ENCODE measurements at regions not wholly inside any gene's neighbourhood (a gene's known extent, or its start where the extent isn't known, plus 50 kb on each side); places are given as distances from the start of the nearest gene placed in this dataset.

DNA sequence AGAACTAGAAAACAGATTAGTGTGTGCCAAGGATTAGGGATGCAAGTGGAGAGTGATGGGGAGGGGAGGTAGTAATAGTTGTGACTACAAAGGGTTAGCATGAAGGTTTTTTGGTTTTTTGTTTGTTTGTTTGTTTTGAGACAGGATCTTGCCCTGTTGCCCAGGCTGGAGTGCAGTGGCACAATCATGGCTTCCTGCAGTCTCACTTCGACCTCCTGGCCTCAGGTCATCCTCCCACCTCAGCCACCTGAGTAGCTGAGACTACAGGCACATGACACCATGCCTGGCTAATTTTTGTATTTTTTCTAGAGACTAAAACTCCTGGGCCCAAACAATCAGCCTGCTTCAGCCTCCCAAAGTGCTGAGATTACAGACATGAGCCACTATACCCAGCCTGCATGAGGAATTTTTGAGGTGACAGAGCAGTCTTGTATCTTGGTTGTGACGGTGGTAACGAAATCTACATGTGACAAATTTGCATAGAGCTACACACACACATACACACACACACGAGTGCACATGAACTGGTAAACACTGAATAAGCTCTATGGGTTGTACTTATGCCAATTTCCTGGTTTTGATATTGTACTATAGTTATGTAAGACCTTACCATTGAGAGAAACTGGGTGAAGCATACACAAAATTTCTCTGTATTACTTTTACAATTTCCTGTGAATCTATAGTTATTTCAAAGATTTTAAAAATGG lies 59.6 kb upstream of the TOM1L1 start:
- Histone ChIP-seq H3K4me3 (no peak overlapping the region), H3K9me3 (peaks cover 5 to 9% of the 10 kb centered on the region in 2 donors), H3K4me1 (no peaks in the 10 kb centered on the region), H3K27me3 (no peaks in the 10 kb centered on the region), H3K36me3 (no peaks in the 10 kb centered on the region), H3K27ac (no peak overlapping the region)
- intact Hi-C loops (cut with DNase I; ENCODE audit: low total_unique reads) = no loop called here
- DNase-seq (ENCODE audit: low spot score in 2 of 2) = no peak
- no peak for TF ChIP-seq POLR2AphosphoS5 (IDR thresholded peaks at IDR 0.05)
- TF ChIP-seq, protein P1, sequence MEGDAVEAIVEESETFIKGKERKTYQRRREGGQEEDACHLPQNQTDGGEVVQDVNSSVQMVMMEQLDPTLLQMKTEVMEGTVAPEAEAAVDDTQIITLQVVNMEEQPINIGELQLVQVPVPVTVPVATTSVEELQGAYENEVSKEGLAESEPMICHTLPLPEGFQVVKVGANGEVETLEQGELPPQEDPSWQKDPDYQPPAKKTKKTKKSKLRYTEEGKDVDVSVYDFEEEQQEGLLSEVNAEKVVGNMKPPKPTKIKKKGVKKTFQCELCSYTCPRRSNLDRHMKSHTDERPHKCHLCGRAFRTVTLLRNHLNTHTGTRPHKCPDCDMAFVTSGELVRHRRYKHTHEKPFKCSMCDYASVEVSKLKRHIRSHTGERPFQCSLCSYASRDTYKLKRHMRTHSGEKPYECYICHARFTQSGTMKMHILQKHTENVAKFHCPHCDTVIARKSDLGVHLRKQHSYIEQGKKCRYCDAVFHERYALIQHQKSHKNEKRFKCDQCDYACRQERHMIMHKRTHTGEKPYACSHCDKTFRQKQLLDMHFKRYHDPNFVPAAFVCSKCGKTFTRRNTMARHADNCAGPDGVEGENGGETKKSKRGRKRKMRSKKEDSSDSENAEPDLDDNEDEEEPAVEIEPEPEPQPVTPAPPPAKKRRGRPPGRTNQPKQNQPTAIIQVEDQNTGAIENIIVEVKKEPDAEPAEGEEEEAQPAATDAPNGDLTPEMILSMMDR (IDR thresholded peaks at IDR 0.05) = no peak
- TF ChIP-seq POLR2A (IDR thresholded peaks at IDR 0.05) = no peak

DNA sequence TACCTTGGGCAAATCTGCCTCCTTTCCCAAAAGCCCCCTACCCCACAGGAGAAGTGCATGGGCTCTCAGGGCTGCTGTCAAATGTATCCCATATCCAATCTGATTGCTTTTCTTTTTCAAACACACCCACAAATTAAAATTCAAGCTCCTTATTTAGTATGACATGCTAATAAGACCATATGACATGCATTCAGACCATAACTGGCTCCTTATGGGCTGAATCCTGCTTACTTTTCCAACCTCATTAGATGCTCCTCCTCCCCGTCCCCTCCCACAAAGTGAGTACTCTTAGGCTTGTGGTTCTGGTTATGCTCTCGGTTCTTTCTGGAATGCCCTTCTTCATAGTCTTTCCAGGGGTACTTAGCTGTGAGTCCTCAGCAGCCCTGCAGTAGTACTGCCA lies 59.0 kb upstream of the TOM1L1 start:
- Histone ChIP-seq H3K27ac (no peak overlapping the region), H3K4me1 (no peaks in the 10 kb centered on the region), H3K27me3 (no peaks in the 10 kb centered on the region), H3K36me3 (no peaks in the 10 kb centered on the region), H3K9me3 (peaks cover 2 to 5% of the 10 kb centered on the region in 2 donors), H3K4me3 (no peak overlapping the region)
- intact Hi-C loops (cut with DNase I; ENCODE audit: low total_unique reads) = no loop called here
- no peak for DNase-seq (ENCODE audit: low spot score in 2 of 2)
- TF ChIP-seq, protein P1 (IDR thresholded peaks at IDR 0.05) = no peak
- no peak for TF ChIP-seq POLR2AphosphoS5 (IDR thresholded peaks at IDR 0.05)
- no peak for TF ChIP-seq POLR2A (IDR thresholded peaks at IDR 0.05)

DNA sequence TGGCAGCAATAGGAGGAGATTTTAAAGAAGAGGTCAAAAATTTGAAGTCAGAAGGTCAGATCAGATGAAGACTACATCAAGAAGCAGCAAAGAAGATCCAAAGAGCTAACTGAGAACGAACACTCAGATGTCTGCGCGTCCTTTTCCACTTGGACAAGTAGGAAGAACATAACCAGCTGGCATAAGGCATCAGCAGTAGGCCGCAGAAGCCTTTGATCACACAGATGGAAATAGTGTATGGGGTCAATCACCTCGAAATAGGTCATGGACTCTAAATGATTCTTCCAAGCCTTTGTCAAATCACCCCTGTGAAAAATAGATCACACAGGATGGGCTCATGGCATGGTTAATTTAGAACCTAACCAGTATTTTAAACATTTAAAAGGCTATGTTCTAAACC lies 56.4 kb upstream of the TOM1L1 start:
- Histone ChIP-seq H3K4me1 (no peaks in the 10 kb centered on the region), H3K9me3 (no peaks in the 10 kb centered on the region), H3K27me3 (no peaks in the 10 kb centered on the region), H3K27ac (no peak overlapping the region), H3K36me3 (no peaks in the 10 kb centered on the region), H3K4me3 (no peak overlapping the region)
- TF ChIP-seq POLR2A (IDR thresholded peaks at IDR 0.05) (no peak), POLR2AphosphoS5 (IDR thresholded peaks at IDR 0.05) (no peak)
- TF ChIP-seq, protein P1 (IDR thresholded peaks at IDR 0.05) = no peak
- no peak for DNase-seq (ENCODE audit: low spot score in 2 of 2)
- intact Hi-C loops (cut with DNase I; ENCODE audit: low total_unique reads) = no loop called here

DNA sequence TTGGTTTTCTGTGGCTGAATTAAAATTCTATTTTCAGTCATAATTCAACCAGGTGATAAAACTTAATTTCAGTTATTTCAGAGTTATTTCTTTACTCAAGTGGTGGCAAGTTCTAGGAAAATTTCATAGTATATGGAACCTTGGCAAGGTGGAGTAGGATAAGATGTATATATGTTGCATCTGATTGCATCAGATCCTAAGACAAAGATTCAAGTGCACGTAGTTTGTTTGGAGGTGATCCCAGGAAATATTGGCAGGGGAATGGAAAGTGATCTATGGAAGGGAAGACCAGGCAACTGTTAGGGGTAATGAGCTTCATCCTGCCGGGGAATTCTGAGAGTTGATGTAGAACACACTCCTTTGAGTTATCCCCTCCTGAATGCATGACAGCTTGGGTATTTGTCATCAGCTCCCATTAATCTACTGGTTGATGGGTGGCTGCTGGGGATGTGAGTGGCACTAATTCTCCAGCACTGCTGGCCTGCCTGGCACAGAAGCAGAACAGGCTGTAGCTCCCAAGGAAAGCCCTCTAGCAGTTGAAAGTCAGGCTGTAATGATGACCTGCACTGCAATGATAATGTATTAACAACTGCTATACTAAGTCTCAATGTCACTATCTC lies 52.2 kb upstream of the TOM1L1 start:
- H3K36me3 ChIP-seq = no peaks in the 10 kb centered on the region
- DNase-seq (ENCODE audit: low spot score in 2 of 2) = no peak
- intact Hi-C loops (cut with DNase I; ENCODE audit: low total_unique reads) = no loop called here
- no peak overlapping the region for H3K4me3 ChIP-seq
- H3K27me3 ChIP-seq = no peaks in the 10 kb centered on the region
- H3K4me1 ChIP-seq = no peaks in the 10 kb centered on the region
- no peak for TF ChIP-seq POLR2A (IDR thresholded peaks at IDR 0.05)
- TF ChIP-seq POLR2AphosphoS5 (IDR thresholded peaks at IDR 0.05) = no peak
- TF ChIP-seq, protein P1 (IDR thresholded peaks at IDR 0.05) = no peak
- H3K9me3 ChIP-seq = no peaks in the 10 kb centered on the region
- H3K27ac ChIP-seq = no peak overlapping the region

DNA sequence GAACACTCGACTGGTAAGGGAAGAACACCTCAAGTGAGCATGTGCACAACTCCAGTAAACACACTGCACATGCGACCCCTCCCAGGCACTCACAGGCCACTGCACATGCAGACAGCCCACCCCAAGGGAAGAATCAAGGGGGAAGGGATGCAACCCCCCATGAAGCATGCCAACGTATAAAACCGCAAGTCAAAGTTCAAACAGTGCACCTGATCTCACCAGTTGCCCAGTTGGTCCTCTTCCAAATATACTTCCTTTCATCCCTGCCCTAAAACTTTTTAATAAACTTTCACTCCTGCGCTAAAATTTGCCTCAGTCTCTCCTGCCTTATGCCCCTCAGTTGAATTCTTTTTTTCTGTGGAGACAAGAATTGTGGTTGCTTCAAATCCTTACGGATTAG lies 51.0 kb upstream of the TOM1L1 start:
- H3K4me3 ChIP-seq = no peak overlapping the region
- intact Hi-C loops (cut with DNase I; ENCODE audit: low total_unique reads) = no loop called here
- no peaks in the 10 kb centered on the region for H3K36me3 ChIP-seq
- no peaks in the 10 kb centered on the region for H3K4me1 ChIP-seq
- no peaks in the 10 kb centered on the region for H3K27me3 ChIP-seq
- H3K9me3 ChIP-seq = no peaks in the 10 kb centered on the region
- DNase-seq (ENCODE audit: low spot score in 2 of 2) = no peak
- H3K27ac ChIP-seq = no peak overlapping the region
- TF ChIP-seq POLR2A (IDR thresholded peaks at IDR 0.05) (no peak), POLR2AphosphoS5 (IDR thresholded peaks at IDR 0.05) (no peak)
- TF ChIP-seq, protein P1 (IDR thresholded peaks at IDR 0.05) = no peak
